CD4-positive, alpha-beta T cell treated with Interleukin-15 for 1 hour (primary cell): ENCODE measurements at regions not wholly inside any gene's neighbourhood (a gene's known extent, or its start where the extent isn't known, plus 50 kb on each side); places are given as distances from the start of the nearest gene placed in this dataset.
"Not testable (repeated sequence)": the region's sequence is repeated elsewhere in the genome, so short reads cannot be mapped to it uniquely, and the experiment has no call there.

ENCODE experiments used
- DNase-seq: peaks from one replicate; pipeline ENCODE4 v3.0.0-alpha.2; 2020

GRCh38 chr6:140339084-140339483 is 964.6 kb upstream of the CITED2 start:
- DNase-seq, result not testable (repeated sequence)

GRCh38 chr6:140321891-140322290 is 947.4 kb upstream of the CITED2 start:
- DNase-seq, result no peak

- no peak for DNase-seq
These were observed 945.9 kb upstream of the CITED2 start for GRCh38 chr6:140320081-140321080.

- DNase-seq, result no peak
These were observed 944.8 kb upstream of the CITED2 start for GRCh38 chr6:140319209-140319608.

DNA sequence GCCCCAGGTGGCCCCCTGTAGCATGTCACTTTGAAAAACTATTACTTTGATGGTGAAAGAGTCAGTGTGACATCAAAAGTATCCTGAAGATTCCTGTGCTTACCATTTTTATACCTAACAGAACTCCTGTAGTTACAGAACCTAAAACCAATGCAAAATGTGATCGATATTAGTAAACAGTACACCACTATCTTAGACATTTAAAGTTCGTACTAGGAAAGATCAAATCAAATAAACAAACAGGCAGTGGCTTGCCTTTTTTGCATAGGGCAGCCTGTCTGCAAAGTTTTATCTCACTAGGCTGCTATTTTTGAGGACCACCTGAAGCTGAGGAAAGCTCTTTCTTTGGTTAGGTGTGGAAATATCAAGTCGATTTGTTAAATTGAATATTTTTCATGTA is 944.0 kb upstream of the CITED2 start:
- no peak for DNase-seq

DNA sequence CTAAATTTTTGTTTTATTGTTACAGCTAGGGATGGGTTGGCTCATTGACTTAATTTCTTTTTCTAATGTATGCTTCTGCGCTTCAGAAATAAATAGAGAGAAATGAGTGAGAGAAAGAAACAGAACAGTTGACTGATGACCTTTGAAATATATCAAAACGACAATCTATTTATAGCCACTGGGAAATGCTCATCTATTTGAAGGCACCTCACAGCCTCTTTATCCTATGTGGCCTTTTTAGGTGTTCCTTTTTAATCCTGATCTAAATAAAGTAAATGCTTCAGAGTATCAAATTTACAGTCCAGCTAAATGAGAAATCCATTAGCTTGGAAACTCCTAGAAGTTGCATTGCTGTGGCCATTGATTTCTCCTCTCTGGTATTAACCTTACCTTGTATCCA is 943.5 kb upstream of the CITED2 start:
- no peak for DNase-seq

DNA sequence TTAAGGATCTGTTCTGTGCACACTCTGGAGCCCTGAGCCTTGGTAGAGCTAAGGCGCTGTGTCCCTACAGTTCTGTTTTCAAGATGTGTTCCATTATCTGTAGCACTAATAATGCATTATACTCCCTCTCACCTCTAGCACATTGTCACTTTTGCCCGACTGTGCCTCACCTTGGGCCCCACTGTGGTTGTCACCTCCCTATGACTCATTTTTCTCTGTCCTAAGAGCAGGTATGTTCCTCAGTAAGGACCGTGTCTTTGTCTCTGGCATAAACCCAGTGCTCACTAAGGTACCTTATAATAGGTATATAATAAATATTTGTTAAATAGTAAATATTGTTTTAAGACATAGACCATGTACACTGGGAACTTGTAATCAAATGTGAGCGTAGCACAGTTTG is 942.5 kb upstream of the CITED2 start:
- DNase-seq, result no peak

DNA sequence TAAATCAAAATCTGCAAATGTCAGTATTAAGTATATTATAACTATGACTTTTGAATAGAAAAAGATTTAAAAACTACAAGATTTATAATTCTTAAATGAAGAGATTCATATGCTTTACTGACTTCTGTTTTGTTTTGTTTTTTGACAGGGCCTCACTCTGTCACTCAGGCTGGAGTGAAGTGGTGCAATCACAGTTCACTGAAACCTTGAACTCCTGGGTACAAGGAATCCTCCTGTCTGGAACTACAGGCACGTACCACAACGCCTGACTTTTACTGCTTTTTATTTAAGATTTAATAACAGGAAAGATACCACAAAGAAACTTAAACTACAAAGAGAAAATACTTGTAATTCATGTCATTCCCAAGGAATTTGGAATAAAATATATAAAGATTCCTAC is 940.2 kb upstream of the CITED2 start:
- DNase-seq, result no peak

DNA sequence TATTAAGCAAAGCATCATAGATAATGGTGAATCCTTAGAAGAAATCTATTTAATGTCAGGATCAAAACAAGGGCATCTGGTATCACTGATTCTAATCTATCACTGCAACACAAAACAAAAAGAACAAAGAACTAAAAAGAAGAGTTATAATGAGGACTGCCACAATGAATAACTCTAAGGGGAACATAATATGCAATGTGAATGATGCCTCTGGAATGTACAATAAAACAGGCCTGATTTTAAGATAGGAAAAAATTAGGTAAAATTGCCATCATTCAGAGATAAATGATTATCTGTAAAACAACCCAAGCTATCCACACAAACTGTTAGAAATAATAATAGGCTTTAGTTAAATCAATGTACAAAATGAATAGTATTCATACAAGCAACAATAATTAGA is 936.7 kb upstream of the CITED2 start:
- no peak for DNase-seq

DNA sequence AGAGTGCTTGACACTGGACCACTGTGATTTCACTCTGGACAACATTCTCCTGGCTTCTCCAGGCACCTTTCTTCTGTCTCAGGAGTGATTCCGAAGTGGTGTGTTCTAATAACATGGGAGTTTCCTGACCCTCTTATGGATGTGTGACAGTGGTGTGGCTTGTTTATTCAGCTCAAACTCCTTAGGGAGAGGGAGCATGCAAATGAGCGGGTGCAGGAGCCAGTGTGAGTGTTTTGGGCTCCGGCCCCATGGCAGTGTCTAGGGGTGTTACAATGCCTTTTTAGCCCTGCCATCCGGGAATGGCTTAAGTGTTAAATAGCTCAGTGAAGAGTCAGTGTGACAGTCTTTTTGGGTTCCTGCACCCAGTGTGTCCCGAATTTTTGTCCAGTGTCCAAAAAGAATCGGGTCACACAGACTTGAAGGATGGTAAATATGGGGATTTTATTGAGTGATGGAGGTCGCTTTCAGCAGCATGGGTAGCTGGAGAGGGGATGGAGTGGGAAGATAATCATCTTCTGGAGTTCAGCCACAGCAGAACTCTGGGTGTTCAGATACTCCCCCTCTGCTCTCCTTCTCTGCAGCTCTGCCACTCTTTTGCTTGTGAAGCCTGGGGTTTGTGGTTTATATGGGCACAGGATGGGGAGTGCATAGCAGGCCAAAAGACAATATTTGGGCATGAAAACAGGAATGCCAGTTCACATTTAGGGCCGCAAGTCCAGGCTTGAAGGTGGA is 928.9 kb upstream of the CITED2 start:
- DNase-seq, result no peak

DNA sequence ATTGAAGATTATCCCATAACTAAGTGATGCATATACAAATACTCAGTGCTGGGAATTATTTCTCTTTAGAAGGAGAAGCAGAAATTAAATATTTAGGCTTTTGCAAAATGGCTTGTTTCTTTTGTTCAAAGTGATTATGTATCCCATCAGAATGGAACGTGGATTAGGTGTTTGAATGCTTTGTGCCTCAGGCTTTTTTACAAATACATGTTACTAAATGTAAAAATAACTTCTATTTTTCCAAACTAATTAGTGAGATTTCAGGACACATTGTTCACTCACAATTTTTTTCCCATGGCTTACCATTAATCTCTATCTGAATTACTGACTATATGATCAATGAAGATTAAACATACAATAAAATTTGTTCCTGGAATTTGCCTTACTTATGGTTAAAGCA is 925.9 kb upstream of the CITED2 start:
- DNase-seq, result no peak

DNA sequence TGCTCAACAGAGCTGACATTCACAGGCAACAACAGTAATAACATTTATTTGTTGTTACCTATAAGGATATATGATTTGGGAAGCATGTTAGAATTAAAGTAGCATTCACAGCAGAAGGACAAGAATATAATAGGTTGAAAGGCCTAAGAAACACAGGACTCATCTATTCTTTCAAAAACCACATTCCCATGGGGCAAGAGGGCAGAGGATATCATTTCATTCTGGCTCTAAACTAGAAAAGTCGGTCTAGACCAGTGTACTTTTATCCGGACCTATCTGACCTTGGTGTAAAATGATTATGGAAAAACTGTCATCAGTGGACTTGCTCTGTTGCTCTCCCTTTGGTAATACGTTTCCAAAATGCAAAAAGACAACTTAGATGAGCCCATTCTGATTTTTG is 914.7 kb upstream of the CITED2 start:
- DNase-seq, result no peak

DNA sequence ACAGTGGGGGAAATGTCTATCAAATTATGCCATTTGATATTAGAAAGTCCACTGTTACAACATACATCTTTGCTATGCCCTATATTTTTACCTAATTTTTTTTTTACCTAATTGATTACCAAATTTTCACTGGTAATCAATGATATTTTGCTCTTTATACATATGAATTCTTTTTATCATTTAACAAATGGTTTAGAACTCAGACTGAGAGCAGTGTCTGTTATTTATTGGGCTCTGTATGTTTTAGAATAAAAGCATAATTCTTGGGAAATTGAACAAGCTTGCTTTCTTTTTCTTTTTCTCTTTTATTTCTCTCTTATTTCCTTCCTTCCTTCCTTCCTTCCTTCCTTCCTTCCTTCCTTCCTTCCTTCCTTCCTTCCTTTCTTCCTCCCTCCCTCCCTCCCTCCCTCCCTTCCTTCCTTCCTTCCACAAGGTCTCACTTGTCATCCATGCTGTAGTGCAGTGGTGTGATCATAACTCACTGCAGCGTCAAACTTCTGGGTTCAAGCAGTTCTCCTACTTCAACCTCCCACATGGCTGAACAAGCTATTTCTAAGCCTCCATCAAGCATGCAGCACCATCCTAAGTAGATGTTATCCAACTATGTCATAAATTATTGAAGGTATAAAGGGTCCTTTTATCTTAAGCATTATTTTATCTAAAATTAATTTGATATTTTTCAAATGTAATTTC is 911.7 kb upstream of the CITED2 start:
- no peak for DNase-seq

GRCh38 chr6:140285471-140285870 is 911.0 kb upstream of the CITED2 start:
- no peak for DNase-seq

GRCh38 chr6:140284871-140285270 is 910.4 kb upstream of the CITED2 start:
- no peak for DNase-seq

- no peak for DNase-seq
These were observed 908.7 kb upstream of the CITED2 start for GRCh38 chr6:140283197-140283596.

DNA sequence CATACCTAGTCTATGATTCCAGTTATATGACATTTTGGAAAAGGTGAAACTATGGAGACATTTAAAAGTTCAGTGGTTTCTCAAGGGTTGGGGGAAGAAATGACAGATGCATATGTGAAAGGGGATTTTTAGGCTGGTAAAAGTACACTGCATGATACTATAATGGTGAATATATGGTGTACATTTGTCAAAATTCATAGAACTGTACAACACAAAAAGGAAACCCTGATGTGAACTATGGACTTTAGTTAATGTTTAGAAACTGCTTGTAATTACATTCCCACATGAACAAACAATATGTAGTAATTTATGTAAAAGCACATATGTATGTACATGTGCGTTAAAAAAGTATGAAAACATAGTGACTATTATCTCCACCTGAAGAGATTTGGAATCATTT is 907.3 kb upstream of the CITED2 start:
- DNase-seq, result no peak

- no peak for DNase-seq
These were observed 906.8 kb upstream of the CITED2 start for GRCh38 chr6:140281236-140281635.

DNA sequence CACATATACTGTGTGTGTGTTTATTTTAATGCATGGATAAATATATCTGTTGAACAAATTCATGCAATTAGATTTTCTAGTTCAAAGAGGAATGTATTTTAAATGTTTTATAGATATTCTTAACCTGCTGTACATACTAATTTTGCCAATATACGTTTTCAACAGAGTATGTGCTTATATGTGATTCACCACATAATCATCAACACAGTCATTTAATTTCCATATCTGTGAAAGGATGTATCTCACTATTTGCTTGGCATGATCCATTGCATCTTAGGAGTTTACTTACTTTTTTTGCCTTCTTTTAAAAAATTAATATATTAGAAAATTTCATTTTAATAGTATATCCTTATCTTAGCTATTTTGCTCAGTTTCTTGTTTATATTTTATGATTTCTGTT is 902.3 kb upstream of the CITED2 start:
- DNase-seq, result no peak

DNA sequence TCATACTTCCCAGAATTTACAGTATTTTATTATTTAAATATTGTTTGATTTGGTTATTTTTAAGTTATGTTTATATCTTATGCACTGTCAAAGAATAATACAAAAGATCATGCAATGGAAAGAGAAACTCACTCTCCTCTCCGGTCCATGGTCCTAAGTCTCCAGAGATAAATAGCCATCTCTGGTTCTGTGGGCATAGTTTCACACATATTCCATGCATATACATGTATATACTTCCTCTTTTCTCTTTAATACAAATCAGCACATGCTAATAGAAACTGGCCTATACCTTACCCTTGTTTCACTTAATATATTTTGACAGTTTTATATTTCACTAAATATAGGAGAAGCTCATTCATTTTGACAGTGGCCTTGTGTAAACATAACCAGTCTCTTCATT is 901.7 kb upstream of the CITED2 start:
- no peak for DNase-seq

GRCh38 chr6:140275725-140276124 is 901.3 kb upstream of the CITED2 start:
- DNase-seq, result no peak

DNA sequence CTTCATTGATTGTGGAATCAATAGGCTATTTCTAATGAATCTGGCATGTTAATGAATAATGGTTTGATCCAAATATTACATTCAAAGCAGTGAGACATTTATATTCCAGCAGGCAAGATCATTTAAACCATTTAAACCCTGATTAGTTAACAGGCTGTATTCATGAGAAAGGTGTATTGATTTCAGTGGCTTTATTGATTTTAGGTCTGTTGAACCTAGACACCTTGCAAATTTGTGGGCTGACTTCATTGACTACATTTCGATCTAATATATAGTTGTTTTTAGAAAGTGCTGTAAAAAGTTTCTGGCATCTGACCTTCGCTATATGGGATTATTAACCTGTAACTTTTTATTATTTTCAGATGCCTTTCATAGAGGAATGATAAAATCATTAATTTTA is 900.1 kb upstream of the CITED2 start:
- DNase-seq, result no peak

DNA sequence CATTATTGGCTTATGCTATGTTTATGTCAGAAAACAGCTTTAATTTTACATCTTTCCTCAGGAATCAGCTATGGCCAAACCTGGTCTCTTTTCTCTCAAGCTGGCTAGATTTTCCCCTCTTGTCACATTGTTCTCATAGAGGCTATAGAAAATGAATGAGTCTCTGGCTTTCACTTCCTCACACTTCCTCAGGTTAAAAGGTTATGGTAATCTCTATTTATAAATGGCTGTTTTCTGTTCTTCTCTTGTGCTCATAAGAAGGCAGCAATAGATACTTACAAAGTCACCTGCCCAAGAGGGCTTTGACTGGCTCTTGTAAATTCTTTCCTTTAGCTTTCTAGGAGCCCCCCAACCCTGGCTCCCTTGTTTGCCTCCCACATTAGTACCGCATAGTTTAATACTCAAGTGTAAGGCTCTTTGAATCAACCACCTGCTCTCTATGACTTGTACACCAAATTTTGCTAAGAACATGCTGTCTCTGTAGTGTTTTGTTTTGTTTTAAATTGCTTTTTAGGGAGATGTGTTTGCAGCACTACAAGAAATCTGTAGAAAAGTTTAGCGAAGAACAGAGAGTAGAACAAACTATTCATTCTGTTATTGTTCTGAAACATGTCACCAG is 897.4 kb upstream of the CITED2 start:
- no peak for DNase-seq
